ENCODE measurements at regions not wholly inside any gene's neighbourhood (a gene's known extent, or its start where the extent isn't known, plus 50 kb on each side); places are given as distances from the start of the nearest gene placed in this dataset.

DNA sequence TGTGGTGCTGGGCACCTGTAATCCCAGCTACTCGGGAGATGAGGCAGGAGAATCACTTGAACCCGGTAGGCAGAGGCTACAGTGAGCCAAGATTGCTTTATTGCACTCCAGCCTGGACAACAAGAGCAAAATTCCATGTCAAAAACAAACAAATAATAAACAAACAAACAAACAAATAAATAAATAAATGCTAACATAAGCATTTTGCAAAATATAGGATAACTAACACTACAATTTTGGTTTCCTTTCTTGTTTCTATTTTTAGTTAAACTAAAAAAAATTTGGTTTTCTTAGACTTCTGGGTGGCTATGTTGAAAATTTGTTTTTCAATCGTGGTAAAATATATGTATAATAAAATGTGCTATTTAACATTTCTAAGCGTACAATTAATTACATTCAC, 115.0 kb upstream of the ZNF516 start:
- H3K4me2 ChIP-seq (ENCODE audit: low read length) = no peak overlapping the region
- H3K27ac ChIP-seq (ENCODE audit: low read length) = no peak overlapping the region
- ATAC-seq = no peak
- no peak for TF ChIP-seq EZH2phosphoT487 (IDR thresholded peaks at IDR 0.05; ENCODE audit: borderline replicate concordance, low read length)
- TF ChIP-seq, protein P1, sequence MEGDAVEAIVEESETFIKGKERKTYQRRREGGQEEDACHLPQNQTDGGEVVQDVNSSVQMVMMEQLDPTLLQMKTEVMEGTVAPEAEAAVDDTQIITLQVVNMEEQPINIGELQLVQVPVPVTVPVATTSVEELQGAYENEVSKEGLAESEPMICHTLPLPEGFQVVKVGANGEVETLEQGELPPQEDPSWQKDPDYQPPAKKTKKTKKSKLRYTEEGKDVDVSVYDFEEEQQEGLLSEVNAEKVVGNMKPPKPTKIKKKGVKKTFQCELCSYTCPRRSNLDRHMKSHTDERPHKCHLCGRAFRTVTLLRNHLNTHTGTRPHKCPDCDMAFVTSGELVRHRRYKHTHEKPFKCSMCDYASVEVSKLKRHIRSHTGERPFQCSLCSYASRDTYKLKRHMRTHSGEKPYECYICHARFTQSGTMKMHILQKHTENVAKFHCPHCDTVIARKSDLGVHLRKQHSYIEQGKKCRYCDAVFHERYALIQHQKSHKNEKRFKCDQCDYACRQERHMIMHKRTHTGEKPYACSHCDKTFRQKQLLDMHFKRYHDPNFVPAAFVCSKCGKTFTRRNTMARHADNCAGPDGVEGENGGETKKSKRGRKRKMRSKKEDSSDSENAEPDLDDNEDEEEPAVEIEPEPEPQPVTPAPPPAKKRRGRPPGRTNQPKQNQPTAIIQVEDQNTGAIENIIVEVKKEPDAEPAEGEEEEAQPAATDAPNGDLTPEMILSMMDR (conservative IDR thresholded peaks at IDR 0.05; ENCODE audit: low read depth, low read length) = no peak
- H3K36me3 ChIP-seq (ENCODE audit: low read depth, low read length) = no peaks in the 10 kb centered on the region
- ChIA-PET POLR2A (ENCODE audit: unreplicated experiment) (no interaction called here), CTCF (no interaction called here)
- H3F3A ChIP-seq (ENCODE audit: low read length, unreplicated experiment) = no peaks in the 10 kb centered on the region
- no peak for DNase-seq
- H4K20me1 ChIP-seq (ENCODE audit: low read length) = no peaks in the 10 kb centered on the region
- H3K27me3 ChIP-seq (ENCODE audit: low read length) = peaks cover 62% of the 10 kb centered on the region
- H3K9ac ChIP-seq (ENCODE audit: low read length) = no peak overlapping the region
- H3K9me2 ChIP-seq (replicated peaks; ENCODE audit: low read length) = no peaks in the 10 kb centered on the region
- H3K79me2 ChIP-seq (ENCODE audit: low read length) = no peaks in the 10 kb centered on the region
- intact Hi-C loops (cut with micrococcal nuclease) = no loop called here
- H3K4me3 ChIP-seq (ENCODE audit: low read length) = no peak overlapping the region
- no peaks in the 10 kb centered on the region for H3K9me3 ChIP-seq (ENCODE audit: low read length)
- H2AFZ ChIP-seq (ENCODE audit: low read length) = no peak overlapping the region
- no TSS peak for BruUV-seq (replicated peaks)
- no peaks in the 10 kb centered on the region for H3K4me1 ChIP-seq (ENCODE audit: insufficient read depth, low read length)

DNA sequence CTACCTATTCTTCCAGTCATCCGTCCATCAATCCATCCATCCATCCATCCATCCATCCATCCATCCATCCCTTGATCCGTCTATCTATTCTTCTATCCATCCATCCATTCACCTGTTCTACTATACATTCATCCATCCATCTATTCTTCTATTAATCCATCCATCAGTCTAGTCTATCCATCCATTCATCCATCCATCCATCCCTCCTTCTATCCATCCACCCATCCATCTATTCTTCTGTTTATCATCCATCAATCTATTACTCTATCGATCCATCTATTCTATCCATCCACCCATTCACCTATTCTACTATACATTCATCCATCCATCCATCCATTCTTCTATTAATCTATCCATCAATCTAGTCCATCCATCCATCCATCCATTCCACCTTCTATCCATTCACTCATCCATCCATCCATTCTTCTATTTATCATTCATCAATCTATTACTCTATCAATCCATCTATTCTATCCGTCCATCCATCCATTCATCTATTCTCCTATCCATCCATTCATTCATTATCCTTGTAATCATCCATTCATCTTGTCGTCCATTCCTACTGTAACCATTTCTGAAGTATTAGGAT, 110.4 kb upstream of the ZNF516 start:
- Histone ChIP-seq H3K27me3 (ENCODE audit: low read length) (peaks cover 78% of the 10 kb centered on the region), H3K4me1 (ENCODE audit: insufficient read depth, low read length) (no peaks in the 10 kb centered on the region), H3K9me2 (replicated peaks; ENCODE audit: low read length) (no peaks in the 10 kb centered on the region), H3K9ac (ENCODE audit: low read length) (no peak overlapping the region), H3K27ac (ENCODE audit: low read length) (no peak overlapping the region), H3K4me3 (ENCODE audit: low read length) (no peak overlapping the region), H3K79me2 (ENCODE audit: low read length) (no peaks in the 10 kb centered on the region), H3F3A (ENCODE audit: low read length, unreplicated experiment) (no peaks in the 10 kb centered on the region), H4K20me1 (ENCODE audit: low read length) (no peaks in the 10 kb centered on the region), H3K36me3 (ENCODE audit: low read depth, low read length) (no peaks in the 10 kb centered on the region), H3K4me2 (ENCODE audit: low read length) (no peak overlapping the region), H3K9me3 (ENCODE audit: low read length) (no peaks in the 10 kb centered on the region), H2AFZ (ENCODE audit: low read length) (no peak overlapping the region)
- DNase-seq = no peak
- CTCF ChIA-PET = no interaction called here
- no peak for TF ChIP-seq EZH2phosphoT487 (IDR thresholded peaks at IDR 0.05; ENCODE audit: borderline replicate concordance, low read length)
- TF ChIP-seq EZH2 (IDR thresholded peaks at IDR 0.05; ENCODE audit: low read length, unreplicated experiment) = no peak
- TF ChIP-seq, protein P1 (conservative IDR thresholded peaks at IDR 0.05; ENCODE audit: low read depth, low read length) = no peak
- intact Hi-C loops (cut with micrococcal nuclease) = no loop called here
- no TSS peak for BruUV-seq (replicated peaks)
- no peak for ATAC-seq
- POLR2A ChIA-PET (ENCODE audit: unreplicated experiment) = no interaction called here

DNA sequence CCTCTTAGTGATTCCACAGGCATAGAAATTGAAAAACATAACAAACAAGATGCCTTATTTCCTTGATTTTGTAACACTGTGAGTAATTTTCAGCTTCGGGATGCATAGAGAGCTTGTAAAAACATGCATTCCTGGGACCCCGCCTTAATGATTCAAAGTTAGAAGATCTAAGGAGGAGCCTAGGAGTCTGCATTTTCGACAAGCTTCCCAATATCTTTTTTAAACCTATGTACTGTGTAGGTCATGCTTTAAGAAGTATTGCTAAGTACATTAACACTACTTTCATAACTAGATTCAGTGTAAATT, 109.8 kb upstream of the ZNF516 start:
- Histone ChIP-seq H3K9me2 (replicated peaks; ENCODE audit: low read length) (no peaks in the 10 kb centered on the region), H3K9ac (ENCODE audit: low read length) (no peak overlapping the region), H2AFZ (ENCODE audit: low read length) (no peak overlapping the region), H3K36me3 (ENCODE audit: low read depth, low read length) (no peaks in the 10 kb centered on the region), H4K20me1 (ENCODE audit: low read length) (no peaks in the 10 kb centered on the region), H3K27me3 (ENCODE audit: low read length) (peaks cover 73% of the 10 kb centered on the region), H3K79me2 (ENCODE audit: low read length) (no peaks in the 10 kb centered on the region), H3F3A (ENCODE audit: low read length, unreplicated experiment) (no peaks in the 10 kb centered on the region), H3K4me3 (ENCODE audit: low read length) (no peak overlapping the region), H3K4me1 (ENCODE audit: insufficient read depth, low read length) (no peaks in the 10 kb centered on the region), H3K9me3 (ENCODE audit: low read length) (no peaks in the 10 kb centered on the region), H3K27ac (ENCODE audit: low read length) (no peak overlapping the region), H3K4me2 (ENCODE audit: low read length) (no peak overlapping the region)
- TF ChIP-seq EZH2phosphoT487 (IDR thresholded peaks at IDR 0.05; ENCODE audit: borderline replicate concordance, low read length) (no peak), EZH2 (IDR thresholded peaks at IDR 0.05; ENCODE audit: low read length, unreplicated experiment) (no peak)
- TF ChIP-seq, protein P1 (conservative IDR thresholded peaks at IDR 0.05; ENCODE audit: low read depth, low read length) = no peak
- BruUV-seq (replicated peaks) = no TSS peak
- DNase-seq (no peak), ATAC-seq (no peak)
- ChIA-PET CTCF (no interaction called here), POLR2A (ENCODE audit: unreplicated experiment) (no interaction called here)
- intact Hi-C loops (cut with micrococcal nuclease) = no loop called here
